ENCODE measurements at regions not wholly inside any gene's neighbourhood (a gene's known extent, or its start where the extent isn't known, plus 50 kb on each side); places are given as distances from the start of the nearest gene placed in this dataset.

- H2AFZ ChIP-seq (ENCODE audit: insufficient read depth, low read depth, low read length, poor library complexity, severe bottlenecking) = no peak overlapping the region
- H3K4me3 ChIP-seq (ENCODE audit: control extremely low read depth in 1 of 5, extremely low read depth in 1 of 5, insufficient read depth in 1 of 5, low read depth in 2 of 5, low read length in 4 of 5) = no peak overlapping the region
- Mint-ChIP-seq H3K27ac (no peak overlapping the region), H3K27me3 (no peaks in the 10 kb centered on the region), H3K9me3 (ENCODE audit: insufficient read depth) (no peaks in the 10 kb centered on the region), H3K4me3 (no peak overlapping the region), H3K4me1 (no peaks in the 10 kb centered on the region)
- intact Hi-C loops (cut with micrococcal nuclease) = no loop called here
- no peak overlapping the region for H3K27ac ChIP-seq (ENCODE audit: low read length in 2 of 2)
- H3K79me2 ChIP-seq (ENCODE audit: control insufficient read depth, insufficient read depth, low read length) = no peaks in the 10 kb centered on the region
- TF ChIP-seq EZH2 (IDR thresholded peaks at IDR 0.05; ENCODE audit: borderline replicate concordance, insufficient read depth, low read depth, low read length, poor library complexity, severe bottlenecking) = no peak
- TF ChIP-seq CTCF (IDR thresholded peaks at IDR 0.05) = no peak
- H3K36me3 ChIP-seq (replicated peaks in 1 of 2; ENCODE audit: control extremely low read depth in 1 of 2, control insufficient read depth in 1 of 2, extremely low read depth in 1 of 2, insufficient read depth in 2 of 2, low read length in 1 of 2) = no peaks in the 10 kb centered on the region
- 94% methylated on average over 2 of the region's 2 CpGs for WGBS (ENCODE audit: insufficient coverage)
- H3K27me3 ChIP-seq (replicated peaks in 1 of 4; ENCODE audit: control extremely low read depth in 1 of 4, control insufficient read depth in 3 of 4, insufficient read depth in 4 of 4, low read length in 3 of 4) = no peaks in the 10 kb centered on the region
- ATAC-seq (ENCODE audit: low read depth) (no peak), DNase-seq (no peak)
- H3K4me1 ChIP-seq (ENCODE audit: control insufficient read depth in 2 of 2, insufficient read depth in 2 of 2, low read length in 2 of 2) = no peaks in the 10 kb centered on the region
- H3K9me3 ChIP-seq (ENCODE audit: control extremely low read depth in 1 of 3, control insufficient read depth in 2 of 3, insufficient read depth in 1 of 3, low read length in 2 of 3) = no peaks in the 10 kb centered on the region
- CTCF ChIA-PET = no interaction called here
- H3K9ac ChIP-seq (ENCODE audit: low read length) = no peak overlapping the region
- POLR2A ChIA-PET = no interaction called here
- no peak overlapping the region for H3K4me2 ChIP-seq (replicated peaks; ENCODE audit: low read depth, low read length, poor library complexity, severe bottlenecking)
- H4K20me1 ChIP-seq (ENCODE audit: control insufficient read depth, insufficient read depth, low read length, poor library complexity, severe bottlenecking) = no peaks in the 10 kb centered on the region
Observed at GRCh38 chr5:57855831-57856230, 373.2 kb upstream of the ACTBL2 start.

DNA sequence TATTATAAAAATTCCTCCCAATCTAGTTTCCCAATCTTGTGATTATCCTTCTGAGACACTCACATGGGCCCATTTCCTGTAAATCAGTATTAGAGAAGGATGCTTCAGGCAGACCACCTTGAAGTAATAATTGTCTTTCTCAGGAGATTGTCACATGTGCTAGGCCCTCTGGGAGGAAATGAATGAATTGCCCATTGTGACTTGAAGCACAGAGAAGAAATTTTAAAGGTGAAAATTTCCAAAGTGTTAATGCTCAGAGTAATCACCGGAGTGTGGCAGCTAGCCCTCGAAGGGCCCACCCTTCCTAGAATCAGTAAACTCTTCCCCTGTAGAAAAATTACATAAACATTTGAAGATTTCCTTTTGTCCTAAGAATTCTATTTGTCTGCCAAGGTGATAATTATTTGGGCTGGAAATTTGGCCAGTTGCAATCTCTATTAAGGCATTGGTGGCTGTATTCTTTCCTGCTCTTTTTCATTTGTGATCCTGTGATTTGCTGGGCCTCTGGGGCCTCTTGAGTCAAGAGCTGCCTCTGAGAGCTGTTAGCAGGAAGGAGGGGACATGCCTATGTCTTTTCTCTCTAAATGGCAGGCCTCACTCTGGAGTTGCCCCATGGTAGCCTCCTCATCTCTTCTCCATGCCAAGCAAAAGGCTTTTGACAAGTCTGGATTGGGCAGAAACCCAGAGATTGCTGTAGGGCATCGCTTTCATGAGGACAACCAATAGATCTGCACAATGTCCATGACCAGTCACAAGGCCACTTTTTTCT is 371.5 kb upstream of the ACTBL2 start:
- no peaks in the 10 kb centered on the region for H3K9me3 ChIP-seq (ENCODE audit: control extremely low read depth in 1 of 3, control insufficient read depth in 2 of 3, insufficient read depth in 1 of 3, low read length in 2 of 3)
- no peak overlapping the region for H3K4me3 ChIP-seq (ENCODE audit: control extremely low read depth in 1 of 5, extremely low read depth in 1 of 5, insufficient read depth in 1 of 5, low read depth in 2 of 5, low read length in 4 of 5)
- no peaks in the 10 kb centered on the region for H4K20me1 ChIP-seq (ENCODE audit: control insufficient read depth, insufficient read depth, low read length, poor library complexity, severe bottlenecking)
- no CpG with 5 or more reads among the region's 3 CpGs for WGBS (ENCODE audit: insufficient coverage)
- DNase-seq = no peak
- ChIA-PET CTCF (no interaction called here), POLR2A (no interaction called here)
- Mint-ChIP-seq H3K27me3 (no peaks in the 10 kb centered on the region), H3K4me1 (no peaks in the 10 kb centered on the region), H3K9me3 (ENCODE audit: insufficient read depth) (no peaks in the 10 kb centered on the region), H3K27ac (no peak overlapping the region), H3K4me3 (no peak overlapping the region)
- no peaks in the 10 kb centered on the region for H3K4me1 ChIP-seq (ENCODE audit: control insufficient read depth in 2 of 2, insufficient read depth in 2 of 2, low read length in 2 of 2)
- no peak for TF ChIP-seq CTCF (IDR thresholded peaks at IDR 0.05)
- TF ChIP-seq EZH2 (IDR thresholded peaks at IDR 0.05; ENCODE audit: borderline replicate concordance, insufficient read depth, low read depth, low read length, poor library complexity, severe bottlenecking) = no peak
- H3K27me3 ChIP-seq (replicated peaks in 1 of 4; ENCODE audit: control extremely low read depth in 1 of 4, control insufficient read depth in 3 of 4, insufficient read depth in 4 of 4, low read length in 3 of 4) = no peaks in the 10 kb centered on the region
- no peak overlapping the region for H3K27ac ChIP-seq (ENCODE audit: low read length in 2 of 2)
- no peak for ATAC-seq (ENCODE audit: low read depth)
- no peaks in the 10 kb centered on the region for H3K79me2 ChIP-seq (ENCODE audit: control insufficient read depth, insufficient read depth, low read length)
- no peaks in the 10 kb centered on the region for H3K36me3 ChIP-seq (replicated peaks in 1 of 2; ENCODE audit: control extremely low read depth in 1 of 2, control insufficient read depth in 1 of 2, extremely low read depth in 1 of 2, insufficient read depth in 2 of 2, low read length in 1 of 2)
- intact Hi-C loops (cut with micrococcal nuclease) = no loop called here
- H3K4me2 ChIP-seq (replicated peaks; ENCODE audit: low read depth, low read length, poor library complexity, severe bottlenecking) = no peak overlapping the region
- no peak overlapping the region for H3K9ac ChIP-seq (ENCODE audit: low read length)
- H2AFZ ChIP-seq (ENCODE audit: insufficient read depth, low read depth, low read length, poor library complexity, severe bottlenecking) = no peak overlapping the region
